Epithelial cell of proximal tubule (primary cell): ENCODE measurements at regions not wholly inside any gene's neighbourhood (a gene's known extent, or its start where the extent isn't known, plus 50 kb on each side); places are given as distances from the start of the nearest gene placed in this dataset.

Source experiments
- DNase-seq: peaks from one replicate; pipeline ENCODE4 v3.0.0-alpha.2; 2011; ENCODE audit warnings: low read depth
- H3K4me3 ChIP-seq: 2 replicates; pipeline ENCODE4 v1.5.1; 2011; ENCODE audit warnings: low read depth, mild to moderate bottlenecking, low read length
- CTCF ChIP-seq: conservative IDR thresholded peaks from 2 replicates; pipeline ENCODE4 v1.5.1; 2012; ENCODE audit warnings: low read depth, mild to moderate bottlenecking, low read length

DNA sequence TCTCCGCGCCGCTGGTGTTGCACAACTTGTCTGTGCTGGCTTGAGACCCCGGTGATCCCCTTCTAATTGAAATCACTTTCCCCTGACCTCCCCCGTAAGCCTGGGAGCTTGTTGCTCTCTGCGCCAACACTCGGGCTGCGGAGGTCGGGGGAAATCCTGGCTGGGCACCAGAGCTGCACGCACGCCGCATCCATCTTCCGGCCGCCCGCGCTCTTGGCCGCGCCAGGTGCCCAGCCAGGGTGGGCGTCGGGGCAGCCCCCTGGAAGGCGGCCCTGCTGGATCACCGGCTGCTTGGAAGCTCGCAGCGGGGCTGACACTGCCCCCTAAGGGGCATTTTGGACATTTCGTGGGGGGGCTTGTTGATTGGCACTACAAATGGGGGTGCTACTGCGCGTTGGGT is 280.3 kb upstream of the SKOR2 start:
- DNase-seq = no peak
- H3K4me3 ChIP-seq = no peak overlapping the region
- peak; percentile 18 for TF ChIP-seq CTCF

- DNase-seq = no peak
- no peak for TF ChIP-seq CTCF
- no peak overlapping the region for H3K4me3 ChIP-seq
Measured at GRCh38 chr18:47530695-47531094, 279.2 kb upstream of the SKOR2 start.

- no peak overlapping the region for H3K4me3 ChIP-seq
- DNase-seq = no peak
- no peak for TF ChIP-seq CTCF
Measured at GRCh38 chr18:47528343-47528742, 276.9 kb upstream of the SKOR2 start.

DNA sequence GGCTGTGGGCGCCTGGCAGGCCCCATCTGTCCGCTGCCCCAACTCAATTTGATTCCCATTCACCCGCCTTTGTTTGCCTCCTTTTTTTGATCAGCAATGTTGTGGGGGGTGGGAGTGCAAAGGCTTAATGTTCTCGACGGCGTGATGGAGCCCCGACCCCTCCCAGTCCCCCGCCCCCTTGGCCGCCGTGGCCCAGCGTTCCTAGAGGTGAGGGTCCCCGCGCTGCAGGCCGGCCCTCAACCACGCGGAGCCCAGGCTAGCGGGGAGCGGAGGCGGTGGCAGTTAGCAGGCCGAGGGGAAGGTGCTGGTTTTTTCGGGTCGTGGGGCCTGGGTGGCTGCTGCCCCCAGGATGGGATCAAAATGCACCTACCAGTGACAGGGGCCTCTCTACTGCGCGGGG is 274.7 kb upstream of the SKOR2 start:
- no peak overlapping the region for H3K4me3 ChIP-seq

DNA sequence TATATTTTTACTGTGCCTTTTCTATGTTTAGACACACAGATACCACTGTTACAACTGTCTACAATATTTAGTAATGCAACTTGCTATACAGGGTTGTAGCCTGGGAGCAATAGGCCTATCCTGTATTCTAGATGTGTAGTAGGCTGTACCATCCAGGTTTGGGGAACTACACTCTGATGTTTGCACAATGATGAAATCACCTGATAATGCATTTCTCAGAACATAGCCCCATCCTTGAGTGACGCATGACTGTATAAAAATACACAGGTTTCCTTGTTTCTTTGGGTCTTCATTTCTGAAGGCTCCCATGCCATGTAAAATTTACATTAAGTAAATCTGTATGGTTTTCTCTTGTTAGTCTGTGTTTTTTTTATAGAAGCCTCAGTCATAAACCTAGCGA is 270.9 kb upstream of the SKOR2 start:
- no peak for TF ChIP-seq CTCF
- H3K4me3 ChIP-seq = no peak overlapping the region
- no peak for DNase-seq

More for the DNA sequence above, 274.7 kb upstream of the SKOR2 start:
- DNase-seq = no peak
- TF ChIP-seq CTCF = no peak

DNA sequence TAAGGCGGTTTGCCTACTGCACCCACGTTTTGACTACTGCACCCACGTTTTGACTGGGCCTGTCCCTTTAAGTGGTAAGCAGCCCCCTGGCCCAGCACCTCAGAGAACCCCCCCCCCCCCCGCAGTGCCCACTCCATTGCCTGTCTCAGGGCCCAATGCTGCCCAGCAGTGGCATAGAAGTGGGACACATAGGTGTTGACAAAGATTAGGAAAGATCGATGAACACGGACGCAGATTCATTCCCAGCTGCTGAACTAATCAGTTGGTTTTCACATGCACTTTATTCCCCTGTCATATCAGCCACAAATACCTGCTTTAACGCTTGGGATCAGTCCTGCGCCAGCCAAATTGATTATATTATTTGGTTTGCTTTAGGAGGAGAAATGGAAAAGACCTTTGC is 268.8 kb upstream of the SKOR2 start:
- H3K4me3 ChIP-seq = no peak overlapping the region
- no peak for TF ChIP-seq CTCF
- DNase-seq = no peak

DNA sequence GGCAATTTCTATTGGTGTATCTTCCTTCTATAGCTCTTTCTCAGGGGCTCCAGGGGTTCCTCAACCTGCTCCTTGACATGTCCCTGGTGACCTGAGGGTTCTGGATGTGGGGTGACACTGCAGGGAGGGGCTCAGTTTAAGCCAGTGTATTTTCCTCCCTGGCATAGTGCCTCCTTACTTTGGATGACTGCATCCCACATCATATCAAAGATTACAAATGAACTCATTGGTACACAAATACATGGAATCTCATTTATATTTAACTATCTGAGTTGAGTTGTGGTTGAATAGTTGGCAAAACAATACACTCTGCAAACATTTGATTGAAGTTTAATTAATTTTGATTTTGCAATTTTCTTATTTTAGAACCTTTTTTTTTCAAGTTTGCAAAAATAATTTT is 268.2 kb upstream of the SKOR2 start:
- TF ChIP-seq CTCF = no peak
- H3K4me3 ChIP-seq = no peak overlapping the region
- DNase-seq = no peak
